ENCODE measurements at regions not wholly inside any gene's neighbourhood (a gene's known extent, or its start where the extent isn't known, plus 50 kb on each side); places are given as distances from the start of the nearest gene placed in this dataset.

GRCh38 chr15:96125721-96126415 is 204.6 kb upstream of the NR2F2 start:
- WGBS (ENCODE audit: low lambda C conversion rate): 17% methylated on average over 5 of the region's 5 CpGs
- CTCF ChIA-PET: no interaction called here
- Histone ChIP-seq H3K9me3 (no peaks in the 10 kb centered on the region), H3K36me3 (replicated peaks in 1 of 2; ENCODE audit: control insufficient read depth in 1 of 2, insufficient read depth in 2 of 2, low read length in 1 of 2) (no peaks in the 10 kb centered on the region), H3K9me2 (no peaks in the 10 kb centered on the region), H3K27ac (ENCODE audit: low read depth in 2 of 2, low read length in 1 of 2) (no peak overlapping the region), H2AFZ (ENCODE audit: low read depth) (no peak overlapping the region), H3K79me2 (ENCODE audit: insufficient read depth) (no peaks in the 10 kb centered on the region), H3K4me2 (no peak overlapping the region), H3K4me3 (ENCODE audit: low read depth in 2 of 2, low read length in 1 of 2) (no peak overlapping the region), H3K9ac (no peak overlapping the region), H3K4me1 (ENCODE audit: control insufficient read depth in 1 of 2, insufficient read depth in 2 of 2, low read depth in 1 of 2, low read length in 1 of 2) (no peaks in the 10 kb centered on the region), H3K27me3 (ENCODE audit: insufficient read depth) (no peaks in the 10 kb centered on the region), H4K20me1 (ENCODE audit: insufficient read depth) (no peaks in the 10 kb centered on the region), H3F3A (replicated peaks; ENCODE audit: insufficient read depth) (no peaks in the 10 kb centered on the region)
- TF ChIP-seq MXI1 (IDR thresholded peaks at IDR 0.05; ENCODE audit: low read depth, low read length) (no peak), ELF1 (IDR thresholded peaks at IDR 0.05) (no peak), RAD21 (IDR thresholded peaks at IDR 0.05; ENCODE audit: low read length) (no peak), EZH2phosphoT487 (IDR thresholded peaks at IDR 0.05; ENCODE audit: borderline replicate concordance, low read depth) (no peak), SMC3 (IDR thresholded peaks at IDR 0.05; ENCODE audit: low read depth, low read length) (no peak), NFIC (IDR thresholded peaks at IDR 0.05; ENCODE audit: borderline replicate concordance) (no peak), RCOR1 (IDR thresholded peaks at IDR 0.05; ENCODE audit: low read length) (no peak)
- POLR2A ChIA-PET: no interaction called here
- DNase-seq: no peak

- Histone ChIP-seq H3K79me2 (ENCODE audit: insufficient read depth) (no peaks in the 10 kb centered on the region), H3K4me1 (ENCODE audit: control insufficient read depth in 1 of 2, insufficient read depth in 2 of 2, low read depth in 1 of 2, low read length in 1 of 2) (no peaks in the 10 kb centered on the region), H3K4me2 (no peak overlapping the region), H3K27ac (ENCODE audit: low read depth in 2 of 2, low read length in 1 of 2) (no peak overlapping the region), H3K9me2 (no peaks in the 10 kb centered on the region), H3K36me3 (replicated peaks in 1 of 2; ENCODE audit: control insufficient read depth in 1 of 2, insufficient read depth in 2 of 2, low read length in 1 of 2) (no peaks in the 10 kb centered on the region), H3K9me3 (no peaks in the 10 kb centered on the region), H3K27me3 (ENCODE audit: insufficient read depth) (no peaks in the 10 kb centered on the region), H3F3A (replicated peaks; ENCODE audit: insufficient read depth) (no peaks in the 10 kb centered on the region), H3K4me3 (ENCODE audit: low read depth in 2 of 2, low read length in 1 of 2) (no peak overlapping the region), H2AFZ (ENCODE audit: low read depth) (no peak overlapping the region), H3K9ac (no peak overlapping the region), H4K20me1 (ENCODE audit: insufficient read depth) (no peaks in the 10 kb centered on the region)
- ChIA-PET CTCF (interaction anchor here (0.6 kb wide), 1 partner anchor 200 kb away, joined by 3 read pairs; no protein-coding TSS in a partner anchor), POLR2A (no interaction called here)
- 19% methylated on average over 5 of the region's 5 CpGs for WGBS (ENCODE audit: low lambda C conversion rate)
- DNase-seq: no peak
- no peak for TF ChIP-seq TEAD4 (IDR thresholded peaks at IDR 0.05; ENCODE audit: borderline replicate concordance, insufficient read depth)
- no peak for TF ChIP-seq RCOR1 (IDR thresholded peaks at IDR 0.05; ENCODE audit: low read length)
- no peak for TF ChIP-seq JUND (IDR thresholded peaks at IDR 0.05)
- TF ChIP-seq RAD21 (IDR thresholded peaks at IDR 0.05; ENCODE audit: low read length): no peak
- TF ChIP-seq FOSL2 (IDR thresholded peaks at IDR 0.05; ENCODE audit: borderline replicate concordance, low read depth): no peak
- TF ChIP-seq FOXM1 (IDR thresholded peaks at IDR 0.05; ENCODE audit: low read depth): no peak
- TF ChIP-seq EP300 (IDR thresholded peaks at IDR 0.05; ENCODE audit: borderline replicate concordance in 1 of 2, low read depth in 1 of 2, low read length in 1 of 2): no peak
- TF ChIP-seq CHD2 (IDR thresholded peaks at IDR 0.05; ENCODE audit: low read length, partially characterized antibody): no peak
- TF ChIP-seq USF2 (IDR thresholded peaks at IDR 0.05; ENCODE audit: borderline replicate concordance, low read depth, low read length): no peak
- no peak for TF ChIP-seq EZH2phosphoT487 (IDR thresholded peaks at IDR 0.05; ENCODE audit: borderline replicate concordance, low read depth)
- TF ChIP-seq IRF3 (IDR thresholded peaks at IDR 0.05; ENCODE audit: low read depth, low read length): no peak
- TF ChIP-seq RFX5 (IDR thresholded peaks at IDR 0.05; ENCODE audit: low read length): no peak
Observed at GRCh38 chr15:96126859-96127258, 203.6 kb upstream of the NR2F2 start.
